HG03354 (cell line): ENCODE measurements at regions not wholly inside any gene's neighbourhood (a gene's known extent, or its start where the extent isn't known, plus 50 kb on each side); places are given as distances from the start of the nearest gene placed in this dataset.

ENCODE experiments used
- ATAC-seq: cut with Tn5 transposase; IDR thresholded peaks from one replicate; pipeline ENCODE4 v1.9.1; 2021; ENCODE audit warnings: mild to moderate bottlenecking; ENCODE audit not compliant: unreplicated experiment, poor library complexity, severe bottlenecking

DNA sequence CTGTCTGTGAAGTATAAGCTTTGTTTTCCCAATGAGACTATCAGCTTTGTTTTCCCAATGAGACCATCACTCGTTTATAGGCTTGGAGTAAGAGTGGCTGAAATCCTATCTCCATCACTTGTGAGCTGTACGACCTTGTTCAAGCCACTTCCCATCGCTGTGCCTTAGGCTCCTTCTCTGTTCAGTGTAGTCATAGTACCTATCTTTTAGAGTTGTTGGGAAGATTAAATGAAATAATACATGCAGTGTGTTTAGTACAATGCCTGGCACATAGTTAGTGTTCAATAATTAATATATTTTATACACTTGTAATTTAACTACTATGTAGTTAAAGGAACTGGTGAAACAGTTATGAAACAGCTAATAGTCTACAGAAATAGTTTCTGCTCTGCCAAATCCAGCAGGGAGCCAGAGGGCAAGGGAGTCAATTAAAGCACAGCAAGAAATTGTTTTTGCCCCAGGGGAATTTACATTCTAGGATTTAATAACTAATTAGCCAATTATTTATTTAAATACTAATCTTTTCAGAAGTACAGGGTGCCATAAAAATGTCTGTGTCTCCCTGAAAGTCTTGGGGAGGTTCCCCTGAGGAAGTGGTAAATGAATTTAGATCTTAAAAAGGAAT, 139.3 kb upstream of the HMCN1 start:
- no peak for ATAC-seq

GRCh38 chr1:185593271-185593670, 140.9 kb upstream of the HMCN1 start:
- no peak for ATAC-seq

- no peak for ATAC-seq
These were observed 148.4 kb upstream of the HMCN1 start for GRCh38 chr1:185585770-185586169.

DNA sequence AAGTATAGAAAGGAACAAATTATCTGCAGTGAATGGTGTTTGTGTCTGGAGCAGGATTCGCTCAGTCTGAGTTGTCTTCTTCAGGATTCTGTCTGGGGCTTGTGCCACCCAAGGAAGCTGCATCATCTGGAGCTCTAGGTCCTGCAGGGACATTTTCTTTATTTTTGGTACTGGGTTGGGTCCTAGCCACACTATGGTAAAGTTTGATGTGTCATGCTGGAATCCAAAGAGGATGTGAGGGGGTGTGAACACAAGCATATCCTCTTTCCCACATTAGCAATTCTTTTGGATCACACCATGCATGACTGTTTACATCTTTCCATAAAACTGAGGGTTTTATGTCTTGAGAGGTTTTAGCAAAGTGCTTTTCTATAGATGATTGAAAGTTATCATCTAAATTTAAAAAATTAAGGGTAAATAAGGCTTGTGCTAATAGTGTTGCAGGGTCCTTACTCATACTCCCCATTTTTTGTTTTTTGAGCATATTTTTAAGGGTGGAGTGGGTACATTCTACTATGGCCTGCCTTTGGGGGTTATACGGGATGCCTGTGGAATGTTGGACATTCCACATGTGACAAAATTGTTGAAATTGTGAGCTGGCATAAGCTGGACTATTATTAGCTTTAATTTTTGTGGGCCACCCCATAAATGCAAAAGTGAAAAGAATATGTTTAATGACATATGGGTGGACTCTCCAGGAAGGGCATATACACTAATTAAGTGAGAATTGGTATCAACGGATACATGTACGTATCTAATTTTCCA, 152.0 kb upstream of the HMCN1 start:
- ATAC-seq, result no peak

DNA sequence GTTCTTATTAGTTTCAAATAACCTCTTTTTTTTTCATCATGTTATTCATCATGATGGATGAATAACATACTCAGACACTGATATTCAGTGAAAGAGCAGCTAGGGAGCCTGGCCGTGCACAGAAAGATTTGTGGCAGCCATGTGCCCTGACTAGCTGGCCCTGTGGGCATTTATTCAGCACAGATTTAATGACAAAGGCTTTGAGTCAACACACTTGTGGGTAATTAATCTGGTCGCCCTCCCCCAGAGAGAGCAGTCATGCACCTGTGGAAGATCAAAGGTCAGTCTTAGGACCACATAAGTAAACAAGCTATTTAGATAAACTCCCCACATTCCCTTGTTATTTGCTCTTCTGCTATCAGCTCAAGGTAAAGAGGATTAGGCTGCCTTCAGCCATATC, 153.2 kb upstream of the HMCN1 start:
- ATAC-seq, result no peak

GRCh38 chr1:185578293-185578692, 155.9 kb upstream of the HMCN1 start:
- no peak for ATAC-seq

DNA sequence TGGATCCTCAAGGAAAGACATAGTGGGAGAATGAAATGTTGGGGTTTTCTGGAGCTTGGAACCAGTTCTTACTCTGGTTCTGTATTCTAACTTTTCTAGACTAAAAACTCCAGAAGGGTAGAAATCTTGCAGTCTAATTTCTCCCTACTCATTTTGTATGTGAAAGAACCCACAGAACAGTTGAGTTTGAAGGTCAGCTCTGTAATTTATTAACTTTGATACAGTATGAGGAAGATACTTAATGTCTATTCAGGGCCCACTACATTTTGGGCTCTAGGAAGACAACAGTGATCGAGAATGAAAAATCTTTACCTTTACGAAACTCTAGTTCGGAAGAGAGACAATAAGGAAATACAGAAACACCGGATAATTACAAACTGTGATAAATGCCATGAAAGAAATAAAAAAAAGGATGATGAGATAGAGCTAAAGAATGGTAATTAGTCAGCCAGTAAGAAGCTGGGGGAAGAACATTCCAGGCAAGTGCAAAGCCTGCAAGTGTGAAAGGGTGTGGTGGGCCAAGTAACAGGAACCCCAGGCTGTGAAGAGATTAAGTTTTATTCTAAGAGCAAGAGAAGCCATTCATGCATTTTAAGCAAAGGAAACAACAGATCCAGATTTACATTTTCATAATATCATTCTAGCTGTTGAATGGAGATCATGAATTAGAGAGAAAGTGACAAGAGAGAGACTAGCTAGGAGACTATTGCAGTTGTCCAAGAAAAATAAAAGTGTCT, 159.9 kb upstream of the HMCN1 start:
- ATAC-seq, result peak; percentile 61

DNA sequence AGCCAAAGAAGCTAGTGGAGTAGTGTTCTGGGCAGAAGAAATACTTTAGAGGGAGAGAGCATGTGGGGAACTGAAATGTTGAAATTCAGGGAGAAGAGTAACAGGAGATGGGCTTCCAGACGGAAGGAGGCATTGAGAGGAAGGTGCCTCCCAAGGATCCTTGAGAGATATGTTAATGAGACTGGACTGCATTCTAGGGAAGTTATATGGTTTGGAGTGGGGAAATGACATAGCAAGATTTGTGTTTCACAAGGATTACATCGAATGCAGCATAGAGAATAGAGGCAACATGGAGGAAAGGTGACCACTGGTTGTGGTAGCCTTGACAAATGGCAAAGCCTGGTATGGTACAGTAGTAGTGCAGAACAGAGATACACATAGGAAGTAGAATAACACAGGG, 160.5 kb upstream of the HMCN1 start:
- peak; percentile 32 for ATAC-seq

DNA sequence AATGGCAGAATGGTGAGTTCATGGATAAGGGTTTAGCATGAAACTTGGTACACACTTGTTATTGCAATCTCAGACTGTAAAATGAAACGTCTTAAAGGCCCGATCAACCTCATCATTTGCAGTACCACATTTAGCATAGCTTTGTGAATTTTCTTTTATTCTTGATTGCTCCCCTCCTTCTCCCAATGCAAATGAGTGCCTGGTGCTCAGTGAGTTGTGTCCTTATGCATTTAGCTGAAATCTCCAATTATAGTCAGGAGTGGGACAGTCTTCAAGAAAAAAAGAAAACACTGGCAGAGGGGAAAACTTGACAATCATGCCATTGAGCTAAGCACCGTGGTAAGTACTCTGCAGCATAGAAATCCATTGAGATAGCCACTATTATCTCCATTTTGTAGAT, 161.0 kb upstream of the HMCN1 start:
- no peak for ATAC-seq

GRCh38 chr1:185570962-185571361, 163.2 kb upstream of the HMCN1 start:
- no peak for ATAC-seq

- ATAC-seq, result no peak
These were observed 165.8 kb upstream of the HMCN1 start for GRCh38 chr1:185568155-185569123.

- no peak for ATAC-seq
These were observed 166.8 kb upstream of the HMCN1 start for GRCh38 chr1:185567440-185567839.

- peak; percentile 83 for ATAC-seq
These were observed 167.2 kb upstream of the HMCN1 start for GRCh38 chr1:185566995-185567394.

GRCh38 chr1:185565302-185565701, 168.9 kb upstream of the HMCN1 start:
- no peak for ATAC-seq

DNA sequence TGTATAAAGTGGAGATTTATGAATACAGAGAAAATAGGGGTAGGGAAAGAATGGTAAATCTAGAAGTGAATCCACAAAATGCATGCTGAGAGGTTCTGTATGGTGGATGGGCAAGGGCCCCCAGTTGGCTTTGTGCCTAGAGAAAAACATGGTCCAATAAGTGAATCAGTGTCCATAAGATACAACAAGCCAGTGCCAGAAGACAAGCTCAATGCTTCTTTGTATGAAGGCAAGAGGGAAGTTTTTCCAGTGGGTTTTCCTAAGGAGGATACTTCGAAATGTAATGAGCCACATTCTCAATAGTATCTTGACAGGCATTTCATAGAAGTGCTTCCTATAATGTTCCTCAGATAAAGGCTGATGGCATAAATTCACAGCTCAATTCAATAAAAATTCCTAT, 169.4 kb upstream of the HMCN1 start:
- no peak for ATAC-seq

DNA sequence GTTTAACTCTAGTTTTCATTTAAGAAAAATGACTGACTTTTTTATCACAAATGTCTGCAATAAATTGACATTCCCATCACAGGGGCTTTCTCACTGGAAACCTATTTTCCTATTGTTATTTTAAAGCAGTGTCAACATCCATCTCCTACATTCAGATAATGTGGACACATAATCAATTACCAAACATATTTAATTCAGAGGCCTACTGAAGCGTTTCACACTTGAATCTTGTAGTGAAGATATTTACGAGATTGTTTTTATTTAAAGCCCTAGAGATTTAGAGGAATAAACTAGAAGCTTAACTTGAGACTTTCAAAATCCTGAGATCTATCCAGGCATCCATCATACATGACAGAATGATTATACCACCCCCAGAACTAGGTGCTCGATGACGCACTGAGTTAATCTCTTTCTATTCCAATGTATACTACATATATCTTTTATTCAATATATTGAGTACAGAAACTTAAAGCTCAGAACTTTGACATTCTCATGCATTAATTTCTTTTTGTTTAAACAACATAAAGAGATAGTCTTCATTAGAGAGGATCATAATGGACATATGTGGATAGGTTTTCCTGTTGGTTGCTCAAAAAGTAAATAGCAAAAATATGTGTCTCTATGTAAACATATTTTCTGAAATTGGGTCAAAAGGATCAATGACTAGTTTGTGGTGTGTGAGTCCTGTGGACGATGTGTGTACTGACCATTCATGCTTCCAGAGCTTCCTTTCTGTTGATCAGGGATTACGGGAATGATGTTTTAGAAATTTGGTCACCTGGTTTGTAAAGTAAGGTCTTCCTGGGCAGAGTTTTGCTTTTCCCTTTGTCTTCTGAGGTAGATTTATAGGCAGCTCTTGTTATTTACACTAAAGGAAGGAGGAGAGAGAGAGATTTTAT, 171.5 kb upstream of the HMCN1 start:
- no peak for ATAC-seq

GRCh38 chr1:185561629-185562028, 172.6 kb upstream of the HMCN1 start:
- no peak for ATAC-seq

DNA sequence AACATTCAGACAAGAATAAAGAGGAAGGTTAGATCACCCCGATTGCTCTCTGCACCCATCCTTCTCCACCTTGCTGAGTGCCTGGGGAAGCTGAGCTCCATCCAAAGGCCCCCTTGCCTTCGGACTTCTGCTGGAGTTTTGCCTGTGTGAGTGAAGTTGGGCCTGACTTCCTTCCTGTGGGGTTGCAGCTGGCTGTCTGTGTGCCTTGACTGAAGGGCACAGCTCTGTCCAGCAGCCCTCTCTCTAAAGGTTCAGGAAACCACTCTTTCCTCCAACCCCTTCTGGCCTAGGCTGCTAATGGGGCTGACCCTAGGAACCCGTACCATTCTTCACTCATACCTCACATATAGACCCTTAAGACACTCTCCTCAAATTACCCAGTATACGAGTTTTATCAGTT, 173.4 kb upstream of the HMCN1 start:
- no peak for ATAC-seq
